ENCODE measurements at regions not wholly inside any gene's neighbourhood (a gene's known extent, or its start where the extent isn't known, plus 50 kb on each side); places are given as distances from the start of the nearest gene placed in this dataset.
"Not testable (repeated sequence)": the region's sequence is repeated elsewhere in the genome, so short reads cannot be mapped to it uniquely, and the experiment has no call there.

DNA sequence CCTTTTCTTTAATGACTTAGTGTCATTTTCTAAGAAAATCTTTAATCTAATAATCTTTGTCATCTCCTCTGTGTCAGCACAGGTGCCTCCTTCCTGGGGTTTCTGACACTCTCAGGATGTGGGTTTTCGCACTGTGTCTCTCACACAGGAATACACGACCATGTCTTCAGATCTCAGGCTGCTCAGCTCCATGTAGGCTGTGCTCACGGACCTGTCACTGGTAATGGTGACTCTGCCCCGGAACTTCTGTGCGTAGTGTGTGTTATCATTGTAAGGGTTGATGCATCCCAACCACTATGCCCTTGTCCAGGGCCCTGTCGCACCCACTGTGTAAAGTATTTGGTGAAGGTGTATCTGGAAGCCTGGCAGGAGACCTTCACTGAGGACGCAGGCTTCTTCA is 647.8 kb downstream of the TMEM121 start:
- H3K27me3 ChIP-seq (ENCODE audit: control insufficient read depth in 3 of 3, insufficient read depth in 3 of 3, low read length in 2 of 3): no peaks in the 10 kb centered on the region
- 48 to 49% methylated on average over 7 of the region's 7 CpGs for WGBS, 2 donors
- H3K36me3 ChIP-seq (ENCODE audit: control insufficient read depth in 4 of 4, insufficient read depth in 4 of 4, low read length in 4 of 4): no peaks in the 10 kb centered on the region
- TF ChIP-seq, protein P1, sequence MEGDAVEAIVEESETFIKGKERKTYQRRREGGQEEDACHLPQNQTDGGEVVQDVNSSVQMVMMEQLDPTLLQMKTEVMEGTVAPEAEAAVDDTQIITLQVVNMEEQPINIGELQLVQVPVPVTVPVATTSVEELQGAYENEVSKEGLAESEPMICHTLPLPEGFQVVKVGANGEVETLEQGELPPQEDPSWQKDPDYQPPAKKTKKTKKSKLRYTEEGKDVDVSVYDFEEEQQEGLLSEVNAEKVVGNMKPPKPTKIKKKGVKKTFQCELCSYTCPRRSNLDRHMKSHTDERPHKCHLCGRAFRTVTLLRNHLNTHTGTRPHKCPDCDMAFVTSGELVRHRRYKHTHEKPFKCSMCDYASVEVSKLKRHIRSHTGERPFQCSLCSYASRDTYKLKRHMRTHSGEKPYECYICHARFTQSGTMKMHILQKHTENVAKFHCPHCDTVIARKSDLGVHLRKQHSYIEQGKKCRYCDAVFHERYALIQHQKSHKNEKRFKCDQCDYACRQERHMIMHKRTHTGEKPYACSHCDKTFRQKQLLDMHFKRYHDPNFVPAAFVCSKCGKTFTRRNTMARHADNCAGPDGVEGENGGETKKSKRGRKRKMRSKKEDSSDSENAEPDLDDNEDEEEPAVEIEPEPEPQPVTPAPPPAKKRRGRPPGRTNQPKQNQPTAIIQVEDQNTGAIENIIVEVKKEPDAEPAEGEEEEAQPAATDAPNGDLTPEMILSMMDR (IDR thresholded peaks at IDR 0.05; ENCODE audit: control extremely low read depth, extremely low read depth): no peak
- H3K4me3 ChIP-seq: no peak overlapping the region
- H3K9ac ChIP-seq (ENCODE audit: insufficient read depth in 1 of 2, low read length in 2 of 2): no peak overlapping the region
- peaks cover 0 to 4% (median 0%) of the 10 kb centered on the region in 4 donors for H3K9me3 ChIP-seq (ENCODE audit: control insufficient read depth in 4 of 4, insufficient read depth in 3 of 4, low read length in 3 of 4)
- ATAC-seq (ENCODE audit: insufficient read depth, low FRiP score) (no peak), DNase-seq (no peak)
- no peaks in the 10 kb centered on the region for H3K4me1 ChIP-seq (ENCODE audit: control insufficient read depth in 5 of 5, insufficient read depth in 5 of 5, low read length in 5 of 5)
- H3K27ac ChIP-seq (ENCODE audit: low read depth in 1 of 2, low read length in 1 of 2): no peak overlapping the region

DNA sequence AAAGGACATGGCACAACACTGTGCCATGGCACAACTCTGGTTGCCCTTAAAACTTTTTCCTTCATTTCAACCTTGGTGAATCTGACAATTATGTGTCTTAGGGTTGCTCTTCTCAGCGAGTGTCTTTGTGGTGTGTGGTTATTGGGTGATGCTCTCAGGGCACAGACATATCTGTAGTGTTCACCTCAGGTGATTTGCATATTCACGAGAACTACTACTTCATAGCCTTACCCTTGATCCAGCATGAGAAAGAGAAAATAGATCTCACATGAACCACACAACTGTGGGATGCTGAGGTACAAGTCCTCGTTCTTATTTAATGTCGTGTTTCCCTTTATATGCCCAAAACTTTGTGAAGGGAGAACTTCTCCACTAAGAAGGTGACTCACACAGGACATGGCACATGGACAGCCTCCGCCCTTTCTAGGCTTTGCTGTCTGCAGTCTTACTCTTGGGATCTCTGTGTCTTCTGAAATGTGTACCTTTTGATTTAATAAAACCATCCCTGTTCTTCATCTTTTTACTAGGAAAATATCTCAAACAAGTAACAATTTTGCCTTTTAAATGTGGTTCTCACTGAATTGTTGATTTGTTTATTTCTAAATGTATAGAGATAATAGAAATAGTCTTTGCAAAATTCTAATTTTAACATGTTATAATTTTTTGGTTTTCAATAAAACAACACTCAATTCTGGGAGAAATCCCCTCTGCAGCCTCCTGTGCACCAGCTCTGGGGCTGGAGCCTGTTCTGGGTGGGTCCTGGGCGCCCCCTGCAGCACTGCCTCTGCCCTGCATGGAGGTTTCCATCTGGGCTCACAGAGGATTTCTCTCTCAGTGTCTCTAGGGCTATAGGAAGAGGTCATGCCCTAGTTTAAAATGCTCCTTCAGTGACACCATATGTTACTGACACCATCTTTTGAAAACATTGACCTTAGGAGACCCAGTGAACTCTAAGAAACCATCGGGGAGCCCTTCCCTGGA is 651.2 kb downstream of the TMEM121 start:
- H3K27me3 ChIP-seq (ENCODE audit: control insufficient read depth in 3 of 3, insufficient read depth in 3 of 3, low read length in 2 of 3); DNase-seq; H3K36me3 ChIP-seq (ENCODE audit: control insufficient read depth in 4 of 4, insufficient read depth in 4 of 4, low read length in 4 of 4); H3K4me1 ChIP-seq (ENCODE audit: control insufficient read depth in 5 of 5, insufficient read depth in 5 of 5, low read length in 5 of 5); ATAC-seq (ENCODE audit: insufficient read depth, low FRiP score); H3K9me3 ChIP-seq (ENCODE audit: control insufficient read depth in 4 of 4, insufficient read depth in 3 of 4, low read length in 3 of 4); H3K9ac ChIP-seq (ENCODE audit: insufficient read depth in 1 of 2, low read length in 2 of 2); H3K4me3 ChIP-seq; H3K27ac ChIP-seq (ENCODE audit: low read depth in 1 of 2, low read length in 1 of 2): not testable (repeated sequence)
- WGBS, 2 donors: 45 to 60% methylated on average over 7 of the region's 7 CpGs

DNA sequence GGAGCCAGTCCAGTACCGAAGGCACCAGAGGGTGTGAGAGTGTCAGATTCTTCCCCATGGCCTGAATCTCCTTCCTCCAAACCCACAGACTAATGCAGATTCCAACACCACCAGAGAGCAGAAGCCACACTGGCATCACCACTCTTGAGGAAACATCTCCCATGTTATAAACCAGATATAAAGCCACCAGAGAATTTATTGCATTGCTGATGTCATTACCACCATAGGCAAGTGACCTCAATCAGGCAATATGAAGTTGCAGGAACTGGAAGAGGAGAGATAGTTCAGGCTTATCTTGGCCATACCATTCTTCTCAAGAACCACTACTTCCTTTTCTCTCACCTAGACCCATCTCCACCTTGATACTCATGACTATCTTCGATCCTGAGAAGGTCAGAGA is 653.4 kb downstream of the TMEM121 start:
- H3K27ac ChIP-seq (ENCODE audit: low read depth in 1 of 2, low read length in 1 of 2): no peak overlapping the region
- WGBS, 2 donors: 56 to 58% methylated on average over 2 of the region's 2 CpGs
- peaks cover 0 to 4% (median under 1%) of the 10 kb centered on the region in 4 donors for H3K9me3 ChIP-seq (ENCODE audit: control insufficient read depth in 4 of 4, insufficient read depth in 3 of 4, low read length in 3 of 4)
- no peak for DNase-seq
- no peak for ATAC-seq (ENCODE audit: insufficient read depth, low FRiP score)
- no peaks in the 10 kb centered on the region for H3K27me3 ChIP-seq (ENCODE audit: control insufficient read depth in 3 of 3, insufficient read depth in 3 of 3, low read length in 2 of 3)
- H3K9ac ChIP-seq (ENCODE audit: insufficient read depth in 1 of 2, low read length in 2 of 2): no peak overlapping the region
- TF ChIP-seq, protein P1 (IDR thresholded peaks at IDR 0.05; ENCODE audit: control extremely low read depth, extremely low read depth): no peak
- no peak overlapping the region for H3K4me3 ChIP-seq
- H3K4me1 ChIP-seq (ENCODE audit: control insufficient read depth in 5 of 5, insufficient read depth in 5 of 5, low read length in 5 of 5): no peaks in the 10 kb centered on the region
- no peaks in the 10 kb centered on the region for H3K36me3 ChIP-seq (ENCODE audit: control insufficient read depth in 4 of 4, insufficient read depth in 4 of 4, low read length in 4 of 4)

DNA sequence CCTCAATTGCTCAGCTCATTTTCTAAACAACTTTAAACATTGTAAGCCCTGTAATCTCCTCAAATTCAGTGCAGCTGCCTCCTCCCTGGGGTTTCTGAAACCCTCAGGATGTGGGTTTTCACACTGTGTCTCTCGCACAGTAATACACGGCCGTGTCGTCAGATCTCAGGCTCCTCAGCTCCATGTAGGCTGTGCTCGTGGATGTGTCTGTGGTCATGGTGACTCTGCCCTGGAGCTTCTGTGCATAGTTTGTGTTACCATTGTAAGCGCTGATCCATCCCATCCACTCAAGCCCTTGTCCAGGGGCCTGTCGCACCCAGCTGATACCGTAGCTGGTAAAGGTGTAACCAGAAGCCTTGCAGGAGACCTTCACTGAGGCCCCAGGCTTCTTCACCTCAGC is 658.4 kb downstream of the TMEM121 start:
- not testable (repeated sequence) for DNase-seq; H3K36me3 ChIP-seq (ENCODE audit: control insufficient read depth in 4 of 4, insufficient read depth in 4 of 4, low read length in 4 of 4); H3K4me3 ChIP-seq; ATAC-seq (ENCODE audit: insufficient read depth, low FRiP score); H3K27ac ChIP-seq (ENCODE audit: low read depth in 1 of 2, low read length in 1 of 2); H3K9me3 ChIP-seq (ENCODE audit: control insufficient read depth in 4 of 4, insufficient read depth in 3 of 4, low read length in 3 of 4); H3K4me1 ChIP-seq (ENCODE audit: control insufficient read depth in 5 of 5, insufficient read depth in 5 of 5, low read length in 5 of 5); H3K9ac ChIP-seq (ENCODE audit: insufficient read depth in 1 of 2, low read length in 2 of 2); H3K27me3 ChIP-seq (ENCODE audit: control insufficient read depth in 3 of 3, insufficient read depth in 3 of 3, low read length in 2 of 3)
- 39 to 56% methylated on average over 8 of the region's 8 CpGs for WGBS, 2 donors

DNA sequence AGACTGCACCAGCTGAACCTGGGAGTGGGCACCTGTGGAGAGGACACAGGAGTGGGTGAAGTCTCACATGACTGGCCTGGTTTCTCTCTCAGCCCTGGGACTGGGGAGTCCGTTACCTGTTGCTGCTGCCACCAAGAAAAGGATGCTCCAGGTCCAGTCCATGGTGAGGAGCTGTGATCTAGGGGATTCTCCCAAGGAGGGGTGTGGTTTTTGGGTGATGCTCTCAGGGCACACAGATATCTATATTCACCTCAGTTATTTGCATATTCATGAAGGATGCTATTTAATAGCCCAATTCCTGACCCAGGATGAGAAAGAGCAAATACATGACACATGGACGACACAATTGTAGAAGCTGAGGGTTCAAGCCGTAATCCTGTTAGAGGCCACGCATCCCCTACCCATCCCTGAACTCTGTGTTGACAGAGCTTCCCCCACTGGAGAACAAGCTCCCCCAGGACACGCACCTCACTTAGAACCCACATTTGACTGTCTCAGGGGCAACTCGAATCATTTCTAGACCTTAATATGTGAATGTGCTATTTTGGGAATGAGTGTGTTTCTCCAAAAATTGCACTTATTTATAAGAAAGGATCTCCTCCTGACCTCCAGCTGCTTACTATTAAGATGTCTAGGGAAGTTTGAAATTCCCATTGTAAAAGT is 658.9 kb downstream of the TMEM121 start:
- not testable (repeated sequence) for H3K4me3 ChIP-seq; H3K9ac ChIP-seq (ENCODE audit: insufficient read depth in 1 of 2, low read length in 2 of 2); DNase-seq; H3K27ac ChIP-seq (ENCODE audit: low read depth in 1 of 2, low read length in 1 of 2); ATAC-seq (ENCODE audit: insufficient read depth, low FRiP score); H3K9me3 ChIP-seq (ENCODE audit: control insufficient read depth in 4 of 4, insufficient read depth in 3 of 4, low read length in 3 of 4); H3K36me3 ChIP-seq (ENCODE audit: control insufficient read depth in 4 of 4, insufficient read depth in 4 of 4, low read length in 4 of 4); H3K27me3 ChIP-seq (ENCODE audit: control insufficient read depth in 3 of 3, insufficient read depth in 3 of 3, low read length in 2 of 3); H3K4me1 ChIP-seq (ENCODE audit: control insufficient read depth in 5 of 5, insufficient read depth in 5 of 5, low read length in 5 of 5)
- WGBS, 2 donors: 71 to 85% methylated on average over 6 of the region's 6 CpGs
